ENCODE measurements at regions not wholly inside any gene's neighbourhood (a gene's known extent, or its start where the extent isn't known, plus 50 kb on each side); places are given as distances from the start of the nearest gene placed in this dataset.

GRCh38 chr9:28792716-28793115, 1219.4 kb upstream of the C9orf72 start:
- Mint-ChIP-seq H3K36me3 (ENCODE audit: insufficient read depth in 1 of 3, low read depth in 3 of 3) (no peaks in the 10 kb centered on the region), H3K4me1 (peaks cover 4 to 6% of the 10 kb centered on the region in 2 experiments), H3K27ac (no peak overlapping the region), H3K27me3 (ENCODE audit: low read depth) (no peaks in the 10 kb centered on the region), H3K4me3 (no peak overlapping the region), H3K9me3 (no peaks in the 10 kb centered on the region)
- H3K14ac ChIP-seq (ENCODE audit: insufficient read depth, low read length) = no peak overlapping the region
- no peak overlapping the region for H4K8ac ChIP-seq (replicated peaks; ENCODE audit: insufficient read length, low read depth, low read length)
- no peaks in the 10 kb centered on the region for H3K27me3 ChIP-seq (ENCODE audit: insufficient read depth, low read length)
- no peak overlapping the region for H3K23ac ChIP-seq (ENCODE audit: insufficient read length, low read depth, low read length)
- no peak overlapping the region for H2BK20ac ChIP-seq (ENCODE audit: low read depth, low read length, poor library complexity, severe bottlenecking)
- no peak overlapping the region for H2AFZ ChIP-seq (ENCODE audit: low read length)
- H3K4me2 ChIP-seq (ENCODE audit: insufficient read depth, insufficient read length, low read length) = no peak overlapping the region
- no peak overlapping the region for H2AK5ac ChIP-seq (ENCODE audit: insufficient read length, low read length)
- H3K79me2 ChIP-seq (ENCODE audit: insufficient read depth, low read length) = no peaks in the 10 kb centered on the region
- H2BK15ac ChIP-seq (ENCODE audit: low read depth, low read length) = no peak overlapping the region
- H3T11ph ChIP-seq (ENCODE audit: low read length) = no peak overlapping the region
- no peaks in the 10 kb centered on the region for H4K20me1 ChIP-seq (ENCODE audit: control insufficient read depth, insufficient read depth, insufficient read length)
- no peak overlapping the region for H3K4ac ChIP-seq (ENCODE audit: low read depth, low read length)
- no peak overlapping the region for H3K27ac ChIP-seq (ENCODE audit: insufficient read length, low read depth, low read length)
- H4K5ac ChIP-seq (ENCODE audit: insufficient read length, low read depth, low read length) = no peak overlapping the region
- H3K9me3 ChIP-seq (ENCODE audit: control insufficient read depth, low read depth, low read length) = no peaks in the 10 kb centered on the region
- no peak overlapping the region for H2BK120ac ChIP-seq (ENCODE audit: low read depth, low read length, poor library complexity, severe bottlenecking)
- no peak overlapping the region for H3K18ac ChIP-seq (ENCODE audit: insufficient read length, low read depth, low read length)
- H3K56ac ChIP-seq (ENCODE audit: insufficient read length, low read depth, low read length) = no peak overlapping the region
- H2BK5ac ChIP-seq (ENCODE audit: insufficient read length, low read length) = no peak overlapping the region
- H3K79me1 ChIP-seq (ENCODE audit: insufficient read depth, low read depth, low read length, poor library complexity, severe bottlenecking) = no peaks in the 10 kb centered on the region
- no peak for DNase-seq
- no peaks in the 10 kb centered on the region for H3K4me1 ChIP-seq (ENCODE audit: insufficient read depth, low read length)
- H2BK12ac ChIP-seq (ENCODE audit: insufficient read length, low read depth, low read length) = no peak overlapping the region
- no peak overlapping the region for H3K9ac ChIP-seq (ENCODE audit: extremely low read depth, insufficient read length, low read length)
- no peak for TF ChIP-seq CTCF (conservative IDR thresholded peaks at IDR 0.05)
- no peaks in the 10 kb centered on the region for H3K23me2 ChIP-seq (ENCODE audit: insufficient read length, low read depth, low read length, poor library complexity, severe bottlenecking)
- H4K91ac ChIP-seq (ENCODE audit: insufficient read length, low read depth, low read length) = no peak overlapping the region

Data from H9 (cell line).